PC-9 (cell line): ENCODE measurements at regions not wholly inside any gene's neighbourhood (a gene's known extent, or its start where the extent isn't known, plus 50 kb on each side); places are given as distances from the start of the nearest gene placed in this dataset.

Experiments used
- CTCF ChIP-seq: fragments of 200-600 bp; sonication (generic); conservative IDR thresholded peaks from 2 replicates; pipeline ENCODE4 v1.6.1; 2017; ENCODE audit warnings: mixed run types, antibody characterized with exemption, mild to moderate bottlenecking, moderate library complexity
- EZH2 ChIP-seq: fragments of 200-600 bp; sonication (generic); IDR thresholded peaks from 2 replicates; pipeline ENCODE4 v1.8.0; 2017; ENCODE audit warnings: antibody characterized with exemption, low read depth

GRCh38 chr20:41969656-41970055 lies 351.5 kb upstream of the CHD6 start:
- TF ChIP-seq CTCF (no peak), EZH2 (no peak)
